DOHH2 (cell line): ENCODE measurements at regions not wholly inside any gene's neighbourhood (a gene's known extent, or its start where the extent isn't known, plus 50 kb on each side); places are given as distances from the start of the nearest gene placed in this dataset.

ENCODE experiments used
- EZH2phosphoT487 ChIP-seq: fragments of 200-600 bp; sonication (generic); IDR thresholded peaks from 2 replicates; pipeline ENCODE4 v1.6.1; 2017; ENCODE audit warnings: borderline replicate concordance, mild to moderate bottlenecking, antibody characterized with exemption, low read length, moderate library complexity, mixed read lengths
- TF ChIP-seq, protein P1 (sequence below): fragments of 200-600 bp; sonication (generic); IDR thresholded peaks from one replicate; pipeline ENCODE4 v1.5.1; 2014; ENCODE audit warnings: antibody characterized with exemption, mild to moderate bottlenecking, low read depth, low read length; ENCODE audit not compliant: poor library complexity, severe bottlenecking

DNA sequence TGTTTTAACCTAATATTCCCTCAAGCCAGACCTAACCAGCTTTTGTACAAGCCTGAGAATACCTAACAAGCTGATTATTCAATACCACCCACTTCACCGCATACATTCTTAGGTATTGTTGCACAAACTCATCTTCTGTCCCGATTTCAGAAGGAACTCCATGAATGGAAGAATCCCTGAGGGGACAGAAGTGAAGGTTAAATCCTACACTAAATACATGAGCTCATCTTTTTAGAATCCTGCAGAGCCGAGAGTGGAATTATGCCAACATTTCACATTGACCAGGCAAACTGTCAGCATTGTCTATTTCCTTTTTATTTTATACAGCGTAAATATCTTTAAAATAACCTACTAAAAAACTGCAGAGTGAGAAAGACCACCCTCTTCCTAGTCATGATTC is 140.7 kb upstream of the PRICKLE1 start:
- TF ChIP-seq, protein P1, sequence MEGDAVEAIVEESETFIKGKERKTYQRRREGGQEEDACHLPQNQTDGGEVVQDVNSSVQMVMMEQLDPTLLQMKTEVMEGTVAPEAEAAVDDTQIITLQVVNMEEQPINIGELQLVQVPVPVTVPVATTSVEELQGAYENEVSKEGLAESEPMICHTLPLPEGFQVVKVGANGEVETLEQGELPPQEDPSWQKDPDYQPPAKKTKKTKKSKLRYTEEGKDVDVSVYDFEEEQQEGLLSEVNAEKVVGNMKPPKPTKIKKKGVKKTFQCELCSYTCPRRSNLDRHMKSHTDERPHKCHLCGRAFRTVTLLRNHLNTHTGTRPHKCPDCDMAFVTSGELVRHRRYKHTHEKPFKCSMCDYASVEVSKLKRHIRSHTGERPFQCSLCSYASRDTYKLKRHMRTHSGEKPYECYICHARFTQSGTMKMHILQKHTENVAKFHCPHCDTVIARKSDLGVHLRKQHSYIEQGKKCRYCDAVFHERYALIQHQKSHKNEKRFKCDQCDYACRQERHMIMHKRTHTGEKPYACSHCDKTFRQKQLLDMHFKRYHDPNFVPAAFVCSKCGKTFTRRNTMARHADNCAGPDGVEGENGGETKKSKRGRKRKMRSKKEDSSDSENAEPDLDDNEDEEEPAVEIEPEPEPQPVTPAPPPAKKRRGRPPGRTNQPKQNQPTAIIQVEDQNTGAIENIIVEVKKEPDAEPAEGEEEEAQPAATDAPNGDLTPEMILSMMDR, result no peak
- TF ChIP-seq EZH2phosphoT487, result no peak
